PC-3 (cell line): ENCODE measurements at regions not wholly inside any gene's neighbourhood (a gene's known extent, or its start where the extent isn't known, plus 50 kb on each side); places are given as distances from the start of the nearest gene placed in this dataset.

Experiments used
- EZH2 ChIP-seq: fragments of 300-600 bp; sonication (generic); IDR thresholded peaks from one replicate; pipeline ENCODE4 v1.6.1; 2017; ENCODE audit warnings: antibody characterized with exemption, mild to moderate bottlenecking, low read length; ENCODE audit not compliant: unreplicated experiment
- EZH2phosphoT487 ChIP-seq: fragments of 300-600 bp; sonication (generic); IDR thresholded peaks from 2 replicates; pipeline ENCODE4 v1.6.1; 2018; ENCODE audit warnings: mild to moderate bottlenecking, antibody characterized with exemption, low read length, borderline replicate concordance
- TF ChIP-seq, protein P1 (sequence below): fragments of 300-600 bp; sonication (generic); conservative IDR thresholded peaks from 2 replicates; pipeline ENCODE4 v1.5.1; 2017; ENCODE audit warnings: antibody characterized with exemption, low read depth, mild to moderate bottlenecking, low read length

GRCh38 chr14:98074111-98074510, 1197.9 kb downstream of the BCL11B start:
- TF ChIP-seq, protein P1, sequence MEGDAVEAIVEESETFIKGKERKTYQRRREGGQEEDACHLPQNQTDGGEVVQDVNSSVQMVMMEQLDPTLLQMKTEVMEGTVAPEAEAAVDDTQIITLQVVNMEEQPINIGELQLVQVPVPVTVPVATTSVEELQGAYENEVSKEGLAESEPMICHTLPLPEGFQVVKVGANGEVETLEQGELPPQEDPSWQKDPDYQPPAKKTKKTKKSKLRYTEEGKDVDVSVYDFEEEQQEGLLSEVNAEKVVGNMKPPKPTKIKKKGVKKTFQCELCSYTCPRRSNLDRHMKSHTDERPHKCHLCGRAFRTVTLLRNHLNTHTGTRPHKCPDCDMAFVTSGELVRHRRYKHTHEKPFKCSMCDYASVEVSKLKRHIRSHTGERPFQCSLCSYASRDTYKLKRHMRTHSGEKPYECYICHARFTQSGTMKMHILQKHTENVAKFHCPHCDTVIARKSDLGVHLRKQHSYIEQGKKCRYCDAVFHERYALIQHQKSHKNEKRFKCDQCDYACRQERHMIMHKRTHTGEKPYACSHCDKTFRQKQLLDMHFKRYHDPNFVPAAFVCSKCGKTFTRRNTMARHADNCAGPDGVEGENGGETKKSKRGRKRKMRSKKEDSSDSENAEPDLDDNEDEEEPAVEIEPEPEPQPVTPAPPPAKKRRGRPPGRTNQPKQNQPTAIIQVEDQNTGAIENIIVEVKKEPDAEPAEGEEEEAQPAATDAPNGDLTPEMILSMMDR: no peak
- TF ChIP-seq EZH2 (no peak), EZH2phosphoT487 (no peak)
